ENCODE measurements at regions not wholly inside any gene's neighbourhood (a gene's known extent, or its start where the extent isn't known, plus 50 kb on each side); places are given as distances from the start of the nearest gene placed in this dataset.

DNA sequence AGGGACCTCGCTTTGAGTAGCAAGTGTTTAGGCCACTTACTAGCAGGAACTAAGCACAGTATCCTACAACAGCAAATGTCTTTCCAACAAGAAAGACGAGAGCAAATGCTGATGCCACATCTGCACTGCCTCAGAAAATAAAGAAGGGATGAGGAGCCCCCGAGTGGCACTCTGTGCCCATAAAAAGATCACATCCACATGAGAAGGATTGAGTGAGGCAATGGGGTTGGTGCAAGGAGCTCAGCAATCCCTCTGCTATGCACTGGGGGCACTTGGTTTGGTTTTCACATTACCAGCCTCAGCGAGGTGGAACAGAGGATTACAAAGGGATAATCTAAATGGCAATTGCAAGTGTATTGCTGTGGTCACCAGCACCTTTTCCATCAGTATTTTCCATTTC is 252.8 kb upstream of the SLC7A11 start:
- TF ChIP-seq, protein P1, sequence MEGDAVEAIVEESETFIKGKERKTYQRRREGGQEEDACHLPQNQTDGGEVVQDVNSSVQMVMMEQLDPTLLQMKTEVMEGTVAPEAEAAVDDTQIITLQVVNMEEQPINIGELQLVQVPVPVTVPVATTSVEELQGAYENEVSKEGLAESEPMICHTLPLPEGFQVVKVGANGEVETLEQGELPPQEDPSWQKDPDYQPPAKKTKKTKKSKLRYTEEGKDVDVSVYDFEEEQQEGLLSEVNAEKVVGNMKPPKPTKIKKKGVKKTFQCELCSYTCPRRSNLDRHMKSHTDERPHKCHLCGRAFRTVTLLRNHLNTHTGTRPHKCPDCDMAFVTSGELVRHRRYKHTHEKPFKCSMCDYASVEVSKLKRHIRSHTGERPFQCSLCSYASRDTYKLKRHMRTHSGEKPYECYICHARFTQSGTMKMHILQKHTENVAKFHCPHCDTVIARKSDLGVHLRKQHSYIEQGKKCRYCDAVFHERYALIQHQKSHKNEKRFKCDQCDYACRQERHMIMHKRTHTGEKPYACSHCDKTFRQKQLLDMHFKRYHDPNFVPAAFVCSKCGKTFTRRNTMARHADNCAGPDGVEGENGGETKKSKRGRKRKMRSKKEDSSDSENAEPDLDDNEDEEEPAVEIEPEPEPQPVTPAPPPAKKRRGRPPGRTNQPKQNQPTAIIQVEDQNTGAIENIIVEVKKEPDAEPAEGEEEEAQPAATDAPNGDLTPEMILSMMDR (conservative IDR thresholded peaks at IDR 0.05; ENCODE audit: low read length), result peak; percentile 77
- TF ChIP-seq EZH2phosphoT487 (IDR thresholded peaks at IDR 0.05; ENCODE audit: borderline replicate concordance), result no peak
